Activated CD4-positive, alpha-beta T cell treated with anti-CD3 and anti-CD28 coated beads, Interleukin-2, amount 10 ng/mL, durations not matched to agents 24 days and 14 days (primary cell): ENCODE measurements at regions not wholly inside any gene's neighbourhood (a gene's known extent, or its start where the extent isn't known, plus 50 kb on each side); places are given as distances from the start of the nearest gene placed in this dataset.
A peak's percentile ranks its signal among the peaks of the same experiment; 100 is the strongest.

Source experiments
- DNase-seq: peaks from one replicate; pipeline ENCODE4 v3.0.0; 2022
- H3K27ac Mint-ChIP-seq: one replicate; pipeline ENCODE4 v1.8.0; 2022; ENCODE audit warnings: mild to moderate bottlenecking, mixed read lengths
- H3K27me3 Mint-ChIP-seq: one replicate; pipeline ENCODE4 v1.8.0; 2022; ENCODE audit warnings: mixed read lengths
- H3K36me3 Mint-ChIP-seq: one replicate; pipeline ENCODE4 v1.8.0; 2022; ENCODE audit warnings: low read depth, mild to moderate bottlenecking, mixed read lengths
- H3K4me1 Mint-ChIP-seq: one replicate; pipeline ENCODE4 v1.8.0; 2021; ENCODE audit warnings: mixed read lengths
- H3K4me3 Mint-ChIP-seq: one replicate; pipeline ENCODE4 v1.8.0; 2022; ENCODE audit warnings: mild to moderate bottlenecking, moderate library complexity, mixed read lengths
- H3K9me3 Mint-ChIP-seq: one replicate; pipeline ENCODE4 v1.8.0; 2021; ENCODE audit warnings: mixed read lengths
- intact Hi-C: fragments of 100-400 bp; cut with micrococcal nuclease; formaldehyde crosslinking; loops from one replicate; pipeline ENCODE4 v1.15.1; 2023

- H3K4me3 Mint-ChIP-seq, result no peak overlapping the region
- no peaks in the 10 kb centered on the region for H3K4me1 Mint-ChIP-seq
- no peaks in the 10 kb centered on the region for H3K36me3 Mint-ChIP-seq
- H3K27ac Mint-ChIP-seq, result no peak overlapping the region
- intact Hi-C loops, result no loop called here
- DNase-seq, result no peak
- no peaks in the 10 kb centered on the region for H3K9me3 Mint-ChIP-seq
- no peaks in the 10 kb centered on the region for H3K27me3 Mint-ChIP-seq
These were observed 85.4 kb upstream of the CPEB4 start for GRCh38 chr5:173802670-173803165.

GRCh38 chr5:173804579-173804978 is 83.6 kb upstream of the CPEB4 start:
- no peaks in the 10 kb centered on the region for H3K9me3 Mint-ChIP-seq
- no peaks in the 10 kb centered on the region for H3K36me3 Mint-ChIP-seq
- H3K4me3 Mint-ChIP-seq, result no peak overlapping the region
- H3K4me1 Mint-ChIP-seq, result no peaks in the 10 kb centered on the region
- no peak overlapping the region for H3K27ac Mint-ChIP-seq
- no peak for DNase-seq
- intact Hi-C loops, result no loop called here
- H3K27me3 Mint-ChIP-seq, result no peaks in the 10 kb centered on the region

GRCh38 chr5:173806270-173807035 is 81.7 kb upstream of the CPEB4 start:
- Mint-ChIP-seq H3K36me3 (no peaks in the 10 kb centered on the region), H3K27ac (no peak overlapping the region), H3K9me3 (peaks cover 12% of the 10 kb centered on the region), H3K27me3 (no peaks in the 10 kb centered on the region), H3K4me3 (no peak overlapping the region), H3K4me1 (no peaks in the 10 kb centered on the region)
- intact Hi-C loops, result no loop called here
- DNase-seq, result no peak

- DNase-seq, result no peak
- Mint-ChIP-seq H3K27me3 (peaks cover 3% of the 10 kb centered on the region), H3K4me1 (no peaks in the 10 kb centered on the region), H3K27ac (no peak overlapping the region), H3K9me3 (peaks cover 19% of the 10 kb centered on the region), H3K4me3 (no peak overlapping the region), H3K36me3 (no peaks in the 10 kb centered on the region)
- intact Hi-C loops, result no loop called here
These were observed 80.9 kb upstream of the CPEB4 start for GRCh38 chr5:173807181-173807655.

GRCh38 chr5:173808079-173808808 is 79.9 kb upstream of the CPEB4 start:
- Mint-ChIP-seq H3K4me3 (no peak overlapping the region), H3K4me1 (no peaks in the 10 kb centered on the region), H3K27me3 (peaks cover 8% of the 10 kb centered on the region), H3K36me3 (no peaks in the 10 kb centered on the region), H3K9me3 (peaks cover 19% of the 10 kb centered on the region), H3K27ac (no peak overlapping the region)
- DNase-seq, result no peak
- intact Hi-C loops, result no loop called here

- Mint-ChIP-seq H3K36me3 (no peaks in the 10 kb centered on the region), H3K27me3 (peaks cover 8% of the 10 kb centered on the region), H3K27ac (no peak overlapping the region), H3K4me1 (no peaks in the 10 kb centered on the region), H3K9me3 (peaks cover 19% of the 10 kb centered on the region), H3K4me3 (no peak overlapping the region)
- intact Hi-C loops, result no loop called here
- DNase-seq, result no peak
These were observed 79.1 kb upstream of the CPEB4 start for GRCh38 chr5:173809014-173809413.

GRCh38 chr5:173812811-173813550 is 75.2 kb upstream of the CPEB4 start:
- Mint-ChIP-seq H3K27ac (no peak overlapping the region), H3K27me3 (peaks cover 13% of the 10 kb centered on the region), H3K4me1 (no peaks in the 10 kb centered on the region), H3K9me3 (peaks cover 19% of the 10 kb centered on the region), H3K36me3 (no peaks in the 10 kb centered on the region), H3K4me3 (no peak overlapping the region)
- intact Hi-C loops, result no loop called here
- no peak for DNase-seq

GRCh38 chr5:173814053-173814452 is 74.1 kb upstream of the CPEB4 start:
- Mint-ChIP-seq H3K36me3 (no peaks in the 10 kb centered on the region), H3K4me3 (no peak overlapping the region), H3K9me3 (peaks cover 22% of the 10 kb centered on the region), H3K27ac (no peak overlapping the region), H3K4me1 (no peaks in the 10 kb centered on the region), H3K27me3 (peaks cover 13% of the 10 kb centered on the region)
- DNase-seq, result no peak
- intact Hi-C loops, result no loop called here

GRCh38 chr5:173815571-173815970 is 72.6 kb upstream of the CPEB4 start:
- no peak for DNase-seq
- intact Hi-C loops, result no loop called here
- H3K4me3 Mint-ChIP-seq, result no peak overlapping the region
- peaks cover 22% of the 10 kb centered on the region for H3K9me3 Mint-ChIP-seq
- no peaks in the 10 kb centered on the region for H3K36me3 Mint-ChIP-seq
- peaks cover 2% of the 10 kb centered on the region for H3K4me1 Mint-ChIP-seq
- H3K27me3 Mint-ChIP-seq, result peaks cover 13% of the 10 kb centered on the region
- H3K27ac Mint-ChIP-seq, result no peak overlapping the region

- Mint-ChIP-seq H3K27me3 (peaks cover 12% of the 10 kb centered on the region), H3K4me1 (peaks cover 13% of the 10 kb centered on the region), H3K27ac (no peak overlapping the region), H3K4me3 (no peak overlapping the region), H3K36me3 (no peaks in the 10 kb centered on the region), H3K9me3 (peaks cover 10% of the 10 kb centered on the region)
- DNase-seq, result no peak
- intact Hi-C loops, result no loop called here
These were observed 71.4 kb upstream of the CPEB4 start for GRCh38 chr5:173816728-173817127.

GRCh38 chr5:173817561-173817960 is 70.6 kb upstream of the CPEB4 start:
- H3K27me3 Mint-ChIP-seq, result peaks cover 8% of the 10 kb centered on the region
- no peak for DNase-seq
- intact Hi-C loops, result no loop called here
- H3K4me3 Mint-ChIP-seq, result no peak overlapping the region
- peaks cover 17% of the 10 kb centered on the region for H3K4me1 Mint-ChIP-seq
- no peaks in the 10 kb centered on the region for H3K36me3 Mint-ChIP-seq
- peaks cover 6% of the 10 kb centered on the region for H3K9me3 Mint-ChIP-seq
- H3K27ac Mint-ChIP-seq, result no peak overlapping the region

GRCh38 chr5:173819521-173819920 is 68.6 kb upstream of the CPEB4 start:
- Mint-ChIP-seq H3K4me1 (peaks cover 17% of the 10 kb centered on the region), H3K36me3 (no peaks in the 10 kb centered on the region)
- no peak for DNase-seq

GRCh38 chr5:173823274-173823644 is 64.9 kb upstream of the CPEB4 start:
- Mint-ChIP-seq H3K4me1 (peaks cover 17% of the 10 kb centered on the region), H3K27me3 (no peaks in the 10 kb centered on the region), H3K4me3 (no peak overlapping the region), H3K27ac (no peak overlapping the region), H3K9me3 (peaks cover 4% of the 10 kb centered on the region), H3K36me3 (no peaks in the 10 kb centered on the region)
- DNase-seq, result no peak
- intact Hi-C loops, result no loop called here

More at GRCh38 chr5:173819521-173819920, 68.6 kb upstream of the CPEB4 start:
- Mint-ChIP-seq H3K9me3 (peaks cover 6% of the 10 kb centered on the region), H3K27ac (peak overlapping the region; percentile 54), H3K27me3 (peaks cover 5% of the 10 kb centered on the region), H3K4me3 (no peak overlapping the region)
- intact Hi-C loops, result no loop called here
